Endothelial cell (in vitro differentiated cells): ENCODE measurements at regions not wholly inside any gene's neighbourhood (a gene's known extent, or its start where the extent isn't known, plus 50 kb on each side); places are given as distances from the start of the nearest gene placed in this dataset.

Source experiments
- DNase-seq: peaks from one replicate; pipeline ENCODE4 v3.0.0; 2021; ENCODE audit warnings: low spot score
- H3K27ac Mint-ChIP-seq: one replicate; pipeline ENCODE4 v1.8.0; 2021; ENCODE audit warnings: mixed read lengths, inconsistent platforms; ENCODE audit not compliant: unreplicated experiment
- H3K27me3 Mint-ChIP-seq: one replicate; pipeline ENCODE4 v1.8.0; 2021; ENCODE audit warnings: mild to moderate bottlenecking, moderate library complexity, mixed read lengths, inconsistent platforms; ENCODE audit not compliant: unreplicated experiment
- H3K36me3 Mint-ChIP-seq: one replicate; pipeline ENCODE4 v1.8.0; 2021; ENCODE audit warnings: mild to moderate bottlenecking, low read depth, mixed read lengths, inconsistent platforms; ENCODE audit not compliant: unreplicated experiment
- H3K4me1 Mint-ChIP-seq: one replicate; pipeline ENCODE4 v1.8.0; 2021; ENCODE audit warnings: mild to moderate bottlenecking, mixed read lengths, inconsistent platforms; ENCODE audit not compliant: unreplicated experiment
- H3K4me3 Mint-ChIP-seq: one replicate; pipeline ENCODE4 v1.8.0; 2021; ENCODE audit warnings: mild to moderate bottlenecking, mixed read lengths, inconsistent platforms; ENCODE audit not compliant: unreplicated experiment
- H3K9me3 Mint-ChIP-seq: one replicate; pipeline ENCODE4 v1.8.0; 2021; ENCODE audit warnings: mixed read lengths, inconsistent platforms; ENCODE audit not compliant: unreplicated experiment
- CTCF ChIP-seq: fragments of 200-600 bp; sonication (generic); IDR thresholded peaks from one replicate; pipeline ENCODE4 v1.5.0; 2021; ENCODE audit warnings: antibody characterized with exemption; ENCODE audit not compliant: unreplicated experiment

GRCh38 chr2:39568561-39569006, 97.1 kb upstream of the TMEM178A start:
- DNase-seq: no peak
- peaks cover 16% of the 10 kb centered on the region for H3K4me1 Mint-ChIP-seq
- H3K27me3 Mint-ChIP-seq: peaks cover 2% of the 10 kb centered on the region
- no peaks in the 10 kb centered on the region for H3K9me3 Mint-ChIP-seq
- no peak overlapping the region for H3K4me3 Mint-ChIP-seq
- H3K36me3 Mint-ChIP-seq: peaks cover 3% of the 10 kb centered on the region
- H3K27ac Mint-ChIP-seq: no peak overlapping the region
- no peak for TF ChIP-seq CTCF

- Mint-ChIP-seq H3K4me3 (no peak overlapping the region), H3K27me3 (peaks cover 2% of the 10 kb centered on the region), H3K4me1 (peaks cover 16% of the 10 kb centered on the region), H3K36me3 (peaks cover 3% of the 10 kb centered on the region), H3K27ac (no peak overlapping the region), H3K9me3 (no peaks in the 10 kb centered on the region)
- DNase-seq: no peak
- no peak for TF ChIP-seq CTCF
Measured at GRCh38 chr2:39570130-39570555, 95.6 kb upstream of the TMEM178A start.

GRCh38 chr2:39570614-39571013, 95.1 kb upstream of the TMEM178A start:
- H3K4me1 Mint-ChIP-seq: peaks cover 16% of the 10 kb centered on the region

GRCh38 chr2:39571111-39571731, 94.5 kb upstream of the TMEM178A start:
- no peak for DNase-seq
- Mint-ChIP-seq H3K36me3 (no peaks in the 10 kb centered on the region), H3K27me3 (peaks cover 2% of the 10 kb centered on the region), H3K9me3 (no peaks in the 10 kb centered on the region), H3K27ac (no peak overlapping the region), H3K4me3 (no peak overlapping the region), H3K4me1 (peaks cover 16% of the 10 kb centered on the region)
- no peak for TF ChIP-seq CTCF

More at GRCh38 chr2:39570614-39571013, 95.1 kb upstream of the TMEM178A start:
- no peak overlapping the region for H3K4me3 Mint-ChIP-seq
- no peak for TF ChIP-seq CTCF
- H3K36me3 Mint-ChIP-seq: peaks cover 3% of the 10 kb centered on the region
- no peaks in the 10 kb centered on the region for H3K9me3 Mint-ChIP-seq
- DNase-seq: no peak
- H3K27me3 Mint-ChIP-seq: peaks cover 2% of the 10 kb centered on the region
- H3K27ac Mint-ChIP-seq: no peak overlapping the region

- Mint-ChIP-seq H3K27ac (no peak overlapping the region), H3K36me3 (no peaks in the 10 kb centered on the region), H3K4me3 (no peak overlapping the region), H3K9me3 (no peaks in the 10 kb centered on the region), H3K4me1 (peaks cover 16% of the 10 kb centered on the region), H3K27me3 (peaks cover 2% of the 10 kb centered on the region)
- no peak for DNase-seq
- TF ChIP-seq CTCF: no peak
Measured at GRCh38 chr2:39573276-39573675, 92.4 kb upstream of the TMEM178A start.
